Stimulated activated CD8-positive, alpha-beta memory T cell treated with anti-CD3 and anti-CD28 coated beads, Interleukin-2, amount 100 ng/mL, for 48 hours (primary cell): ENCODE measurements at regions not wholly inside any gene's neighbourhood (a gene's known extent, or its start where the extent isn't known, plus 50 kb on each side); places are given as distances from the start of the nearest gene placed in this dataset.
"Not testable (repeated sequence)": the region's sequence is repeated elsewhere in the genome, so short reads cannot be mapped to it uniquely, and the experiment has no call there.

ENCODE experiments used
- DNase-seq, 2 donors: peaks; one replicate each; pipeline ENCODE4 v3.0.0-alpha.2; 2020; ENCODE audit warnings: low read depth in 2 of 2

DNA sequence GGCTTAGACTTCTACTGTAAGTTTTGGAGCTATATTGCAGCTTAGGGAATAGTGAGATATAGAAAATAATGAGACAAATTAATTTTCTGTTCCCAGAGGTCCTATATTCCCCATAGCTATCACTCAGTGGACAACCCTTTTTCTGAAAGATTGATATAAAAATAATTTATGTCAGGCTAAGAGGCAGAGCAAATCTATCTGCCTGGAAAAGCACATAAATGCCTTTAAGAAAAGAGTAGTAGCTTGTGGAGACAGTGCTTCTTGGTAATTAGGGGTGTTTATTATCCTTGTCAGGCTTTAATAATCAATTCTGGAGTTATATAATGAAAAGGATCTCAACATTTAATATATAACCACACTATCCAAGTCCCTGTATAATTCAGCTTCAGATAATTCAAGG is 1162.8 kb upstream of the PCDH20 start:
- no peak for DNase-seq

DNA sequence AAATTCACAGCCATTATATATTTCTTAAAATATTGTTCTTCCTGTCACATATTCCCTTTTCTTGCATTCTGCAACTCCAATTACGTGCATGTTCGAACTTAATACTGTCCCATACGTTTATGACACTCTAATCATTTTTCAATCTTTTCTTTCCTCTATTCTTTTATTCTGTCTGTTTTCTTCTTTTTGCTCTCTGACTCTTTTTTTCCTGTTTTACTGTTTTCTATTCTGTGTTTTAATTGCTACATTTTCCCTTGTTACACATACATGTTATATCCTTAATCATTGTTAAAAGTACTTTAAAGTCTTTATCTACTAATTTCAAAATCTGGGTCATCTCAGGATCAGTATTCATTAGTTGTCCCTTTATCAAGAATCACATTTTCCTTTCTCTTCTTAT is 1149.1 kb upstream of the PCDH20 start:
- DNase-seq = no peak

DNA sequence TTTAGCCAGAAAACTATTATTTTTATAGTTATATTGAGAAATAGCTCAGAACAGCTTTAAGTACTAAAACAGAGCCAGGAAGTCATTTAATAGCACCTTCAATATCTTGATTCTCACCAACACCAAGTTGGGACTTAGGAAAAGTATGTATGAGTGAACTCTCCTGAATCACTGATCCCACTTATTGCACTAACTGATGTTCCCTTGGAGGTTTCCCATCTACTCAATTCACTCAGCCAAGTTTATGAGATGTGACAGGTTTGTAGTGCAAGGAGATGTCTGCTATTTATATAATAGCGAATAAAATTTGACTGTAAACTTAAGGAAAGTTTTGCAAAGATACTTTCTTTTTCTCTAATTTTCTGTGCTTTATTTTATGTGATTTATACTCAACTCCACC is 1147.6 kb upstream of the PCDH20 start:
- DNase-seq = no peak

DNA sequence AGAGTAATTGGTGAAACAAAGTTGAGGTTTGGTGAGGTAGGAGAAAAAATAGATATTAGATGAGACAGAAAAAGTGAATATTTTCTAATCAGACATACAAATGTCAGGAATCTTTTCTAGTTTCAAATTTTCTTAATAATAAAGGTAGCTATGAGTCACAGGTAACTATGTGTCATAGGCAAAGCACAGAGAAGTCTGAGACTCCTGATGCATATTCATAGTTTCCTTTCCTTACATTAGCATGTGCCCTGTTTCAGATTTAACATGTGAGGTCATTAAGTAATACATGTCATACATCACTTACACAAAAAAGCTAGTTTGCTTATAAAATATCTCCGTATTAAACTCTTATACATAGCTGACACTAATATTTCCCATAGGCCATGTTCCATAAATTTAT is 1141.3 kb upstream of the PCDH20 start:
- no peak for DNase-seq

DNA sequence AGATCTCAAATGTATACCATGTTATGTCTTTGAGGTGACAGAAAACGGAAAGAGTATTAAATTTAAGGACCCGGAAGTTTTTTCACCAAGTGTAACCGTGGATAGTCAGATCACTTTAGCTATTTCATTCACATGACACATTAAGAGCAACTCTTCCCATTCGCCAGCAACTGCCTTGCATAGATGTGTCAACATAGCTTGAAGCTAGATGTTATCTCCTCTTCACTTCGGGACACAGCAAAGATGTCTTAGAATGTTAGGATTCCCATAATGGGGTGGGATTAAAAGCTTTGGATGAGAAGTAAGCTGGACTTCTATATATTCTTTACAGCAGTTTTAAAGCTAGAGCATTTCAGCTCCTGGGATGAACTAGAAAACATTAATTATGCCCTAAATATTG is 1135.9 kb upstream of the PCDH20 start:
- no peak for DNase-seq

DNA sequence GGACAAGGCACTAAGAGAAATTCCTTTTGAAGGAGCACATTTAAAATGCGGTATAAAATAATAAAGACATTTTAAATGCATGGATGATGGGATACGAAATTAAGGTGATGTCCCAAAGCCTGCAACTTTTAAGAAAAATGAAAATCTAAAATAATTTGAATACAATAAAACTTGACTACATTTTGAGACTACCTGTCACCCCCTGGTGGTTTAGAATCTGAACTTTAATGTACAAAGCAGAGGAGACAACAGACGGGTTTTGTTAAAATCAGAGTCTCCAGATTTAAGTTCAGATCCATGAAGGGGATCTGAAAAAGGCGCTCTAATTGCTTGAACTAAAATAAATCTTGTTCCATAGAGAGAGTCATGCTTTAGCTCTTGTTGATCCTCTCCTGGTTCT is 1129.3 kb upstream of the PCDH20 start:
- no peak for DNase-seq

DNA sequence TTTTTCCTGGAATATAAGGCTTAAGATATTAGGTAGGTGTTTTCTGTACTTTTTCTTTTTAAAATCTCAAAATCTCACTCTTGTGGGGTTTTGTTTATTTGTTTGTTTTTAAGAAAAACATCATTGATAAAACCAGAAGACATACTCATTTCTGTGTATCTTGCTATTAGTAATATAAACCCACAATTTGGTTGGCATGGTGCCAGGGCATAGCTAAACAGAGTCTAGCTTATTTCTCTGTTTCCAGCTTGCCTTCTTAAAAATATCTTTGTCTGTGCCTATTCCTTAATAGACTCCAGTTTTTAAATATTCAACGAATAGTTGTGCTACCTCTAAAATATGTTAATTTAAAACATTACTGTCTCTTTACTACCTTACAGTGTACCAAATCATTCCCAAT is 1121.9 kb upstream of the PCDH20 start:
- no peak for DNase-seq

DNA sequence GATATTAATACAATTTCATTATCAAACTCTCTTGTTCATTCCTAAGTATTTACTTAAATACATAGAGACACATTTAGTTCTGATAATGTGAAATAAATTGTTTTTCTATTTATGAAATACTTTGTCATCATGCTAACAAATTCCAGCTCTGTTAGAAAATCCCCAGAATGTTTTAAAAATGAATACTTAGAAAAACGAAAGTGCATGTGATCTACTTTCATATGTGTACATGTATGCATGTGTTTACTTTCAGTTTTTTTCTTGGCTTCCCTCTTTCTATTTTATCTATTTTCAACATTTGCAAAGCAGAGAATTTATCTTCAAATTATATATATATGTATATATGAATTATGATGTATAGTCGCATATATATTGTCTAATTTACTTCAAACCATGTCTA is 1110.0 kb upstream of the PCDH20 start:
- DNase-seq = no peak

DNA sequence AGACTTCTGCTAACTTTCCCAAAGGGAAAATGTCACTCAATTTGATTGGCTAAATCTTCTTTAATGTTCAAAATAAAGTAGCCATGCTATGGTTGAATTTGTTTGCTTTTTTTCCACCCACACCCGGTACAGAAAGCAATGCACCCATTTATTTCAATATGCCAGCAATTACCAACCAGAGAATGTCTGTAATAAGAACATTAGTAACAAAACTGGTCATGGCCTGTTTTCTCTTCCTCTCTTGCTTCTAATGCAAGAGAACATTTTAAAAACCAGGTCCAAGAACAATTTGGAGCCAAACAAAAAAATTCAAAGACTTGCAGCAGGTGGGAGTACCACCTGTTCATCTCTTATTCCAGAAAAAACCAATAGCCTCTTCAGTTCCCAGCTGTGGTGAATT is 1108.8 kb upstream of the PCDH20 start:
- no peak for DNase-seq

DNA sequence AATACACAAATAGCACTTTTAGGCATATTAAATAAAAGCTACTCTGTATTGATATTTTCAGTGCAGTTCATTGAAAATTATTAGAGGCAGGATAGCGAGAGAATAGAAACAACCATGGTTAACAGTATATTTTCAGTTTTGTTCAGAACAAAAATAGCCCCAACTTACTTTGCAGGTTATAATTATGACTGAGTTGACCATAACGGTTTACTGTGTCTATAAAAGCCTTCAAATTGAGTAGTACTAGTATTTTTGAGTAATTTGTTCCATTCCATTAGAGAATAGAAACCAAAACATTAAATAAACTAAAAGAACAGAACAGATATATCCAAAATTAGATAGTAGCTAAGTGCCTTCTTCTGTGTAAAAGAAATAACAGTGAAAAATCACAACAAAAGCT is 1108.4 kb upstream of the PCDH20 start:
- no peak for DNase-seq

DNA sequence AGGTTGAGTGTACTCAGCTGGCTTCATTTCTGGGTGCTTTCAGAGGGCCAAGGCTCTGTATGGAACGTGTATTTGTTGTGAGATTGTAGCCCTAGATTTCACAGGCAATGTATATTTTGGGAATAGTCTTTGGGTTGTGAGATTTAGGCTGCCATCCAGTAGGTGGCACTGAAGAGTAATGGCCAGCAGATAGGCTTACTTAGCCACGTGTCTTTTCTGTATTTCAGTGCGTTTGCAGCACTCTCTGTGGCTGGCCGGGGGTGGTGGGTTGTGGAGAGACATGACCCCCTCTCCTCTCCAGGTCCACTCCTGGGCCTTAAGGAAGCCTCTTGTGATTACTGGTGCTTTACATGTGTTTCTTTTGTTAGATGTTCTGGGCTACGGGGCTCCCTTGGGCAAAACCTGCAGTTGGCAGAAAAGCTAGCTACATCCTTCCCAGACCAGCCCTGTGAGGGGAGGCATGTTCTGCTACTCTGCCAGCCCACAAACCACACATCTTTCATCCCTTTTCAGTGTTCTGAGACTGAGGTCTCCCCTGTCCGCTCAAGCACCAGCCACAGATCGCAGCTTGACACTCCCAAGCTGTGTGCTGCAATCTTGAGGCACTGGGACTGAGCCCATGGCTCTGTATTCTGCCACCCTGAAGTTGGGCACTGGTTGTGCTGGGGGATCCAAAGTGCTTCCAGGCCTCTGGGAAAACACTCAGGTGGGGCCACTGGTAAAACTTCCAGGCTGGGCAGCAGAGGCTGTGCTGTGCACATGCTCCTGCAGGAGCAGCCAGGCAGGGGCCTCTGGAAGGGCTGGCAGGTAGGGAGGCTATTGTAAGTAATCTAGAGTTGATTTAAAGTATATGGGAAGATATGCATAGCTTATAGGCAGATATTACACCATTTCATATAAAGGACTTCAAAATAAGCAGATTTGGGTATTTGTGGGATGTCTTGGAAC is 1096.8 kb upstream of the PCDH20 start:
- no peak for DNase-seq

DNA sequence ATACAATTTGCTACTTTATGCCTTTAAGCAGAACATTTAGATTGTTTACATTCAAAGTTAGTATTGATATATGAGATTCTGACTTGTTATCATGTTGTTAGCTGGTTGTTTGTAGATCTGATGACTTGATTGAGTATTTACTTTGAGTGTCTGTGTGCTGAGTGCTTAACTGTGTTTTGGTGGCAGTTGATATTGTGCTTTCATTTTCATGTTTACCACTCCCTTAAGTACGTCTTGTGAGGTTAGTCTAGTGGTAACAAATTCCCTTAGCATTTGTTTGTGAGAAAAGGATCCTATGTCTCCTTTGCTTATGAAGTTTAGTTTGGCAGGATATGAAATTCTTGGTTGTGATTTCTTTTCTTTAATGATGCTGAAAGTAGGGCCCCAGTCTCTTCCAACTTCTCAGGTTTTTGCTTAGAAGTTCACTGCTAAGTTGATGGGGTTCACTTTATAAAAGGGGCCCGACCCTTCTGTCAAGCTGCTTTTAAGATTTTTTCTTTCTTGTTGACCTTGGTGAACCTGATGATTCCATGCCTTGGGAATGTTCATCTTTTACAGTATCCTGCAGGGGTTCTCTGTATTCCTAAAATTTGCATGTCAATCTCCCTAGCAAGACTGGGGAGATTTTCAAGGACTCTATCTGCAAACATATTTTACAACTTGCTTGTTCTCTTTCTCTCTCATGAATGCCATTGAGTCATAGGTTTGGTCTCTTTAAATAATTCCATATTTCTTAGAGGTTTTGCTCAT is 1095.4 kb upstream of the PCDH20 start:
- DNase-seq = no peak

DNA sequence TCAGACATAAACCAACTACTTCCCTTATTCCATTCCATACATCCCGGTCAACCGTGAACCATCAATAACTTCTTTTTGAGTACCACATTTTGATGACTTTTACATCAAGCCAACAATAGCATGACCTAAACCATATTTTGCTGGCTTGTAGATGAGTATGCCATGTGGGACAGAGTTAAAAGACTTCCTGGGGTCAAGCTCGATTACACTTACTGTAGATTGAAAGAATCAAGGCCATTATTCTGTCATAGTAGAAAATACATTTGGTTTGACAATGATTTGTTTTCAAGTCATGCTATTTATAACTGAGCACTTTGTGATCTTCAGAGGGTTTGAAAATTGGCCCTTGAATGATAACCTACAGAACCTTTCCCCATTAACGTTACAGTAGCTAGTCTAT is 1086.9 kb upstream of the PCDH20 start:
- no peak for DNase-seq

DNA sequence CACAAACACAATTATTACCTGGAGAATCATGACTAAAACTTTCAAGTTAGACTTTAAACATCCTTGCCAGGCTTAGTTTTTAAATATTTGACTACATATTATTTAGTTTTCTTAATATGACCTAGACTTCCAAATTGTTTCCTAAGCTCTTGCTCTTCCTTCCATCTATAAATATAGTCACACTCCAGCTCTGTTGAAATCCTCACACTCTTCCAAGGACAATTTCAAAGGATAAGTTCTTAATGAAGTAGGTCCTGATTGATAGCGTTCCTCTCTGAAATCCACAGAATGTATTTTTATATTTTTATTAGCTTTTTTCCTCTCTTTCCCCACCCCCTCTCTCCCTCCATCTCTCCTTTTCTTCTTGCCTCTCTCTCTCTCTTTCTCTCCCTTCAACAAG is 1074.1 kb upstream of the PCDH20 start:
- DNase-seq = no peak

DNA sequence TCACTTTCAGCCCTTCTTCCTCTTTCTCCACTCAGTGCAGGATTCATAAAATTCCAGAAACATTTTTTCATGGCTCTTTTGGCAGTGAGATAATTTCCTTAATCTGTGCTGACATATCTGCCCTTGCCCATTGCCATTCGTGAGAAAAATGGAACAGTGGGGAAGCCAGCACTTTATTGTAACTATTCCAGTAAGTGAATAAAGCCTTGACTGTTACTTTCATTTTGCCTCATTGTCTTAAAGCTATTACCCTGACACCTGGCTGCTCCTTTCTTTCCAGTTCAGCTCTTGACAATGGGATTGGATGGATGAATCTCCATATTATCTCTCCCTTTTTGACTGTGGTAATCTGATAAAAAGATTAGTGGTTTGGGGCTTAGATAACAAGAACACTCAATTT is 1068.1 kb upstream of the PCDH20 start:
- DNase-seq = no peak

DNA sequence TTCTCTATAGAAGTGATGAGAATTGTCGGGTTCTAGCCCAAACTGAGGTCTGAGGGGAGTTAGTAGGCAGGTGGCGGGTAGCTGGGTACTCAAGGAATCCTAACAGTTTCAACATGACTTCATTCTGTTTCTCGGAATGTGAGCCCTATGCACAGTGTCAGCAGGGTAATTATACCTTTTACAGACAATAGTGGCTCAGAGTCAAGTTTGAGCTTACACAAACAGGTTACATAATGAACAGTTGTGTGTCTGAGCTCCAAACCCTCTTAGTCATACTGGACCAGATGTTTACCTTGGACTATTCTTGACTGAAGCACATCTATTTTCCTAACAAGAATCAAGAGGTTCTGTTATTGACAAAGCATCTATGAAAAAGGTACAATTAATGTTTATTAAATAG is 1066.7 kb upstream of the PCDH20 start:
- DNase-seq = no peak

DNA sequence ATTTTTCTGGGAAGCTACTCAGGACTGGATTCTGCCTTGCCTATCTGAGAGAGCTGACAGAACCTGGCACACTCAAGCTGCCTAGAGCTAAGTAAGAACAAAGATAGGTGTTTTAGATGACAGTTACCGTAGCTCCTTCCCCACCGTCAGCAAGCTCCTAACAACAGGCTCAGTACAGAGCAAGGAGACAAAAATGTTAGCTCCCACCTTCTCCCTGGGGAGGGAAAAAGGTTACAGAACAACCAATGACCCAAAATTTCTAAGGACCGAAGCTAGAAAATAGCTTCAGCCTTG is 1058.2 kb upstream of the PCDH20 start:
- no peak for DNase-seq

DNA sequence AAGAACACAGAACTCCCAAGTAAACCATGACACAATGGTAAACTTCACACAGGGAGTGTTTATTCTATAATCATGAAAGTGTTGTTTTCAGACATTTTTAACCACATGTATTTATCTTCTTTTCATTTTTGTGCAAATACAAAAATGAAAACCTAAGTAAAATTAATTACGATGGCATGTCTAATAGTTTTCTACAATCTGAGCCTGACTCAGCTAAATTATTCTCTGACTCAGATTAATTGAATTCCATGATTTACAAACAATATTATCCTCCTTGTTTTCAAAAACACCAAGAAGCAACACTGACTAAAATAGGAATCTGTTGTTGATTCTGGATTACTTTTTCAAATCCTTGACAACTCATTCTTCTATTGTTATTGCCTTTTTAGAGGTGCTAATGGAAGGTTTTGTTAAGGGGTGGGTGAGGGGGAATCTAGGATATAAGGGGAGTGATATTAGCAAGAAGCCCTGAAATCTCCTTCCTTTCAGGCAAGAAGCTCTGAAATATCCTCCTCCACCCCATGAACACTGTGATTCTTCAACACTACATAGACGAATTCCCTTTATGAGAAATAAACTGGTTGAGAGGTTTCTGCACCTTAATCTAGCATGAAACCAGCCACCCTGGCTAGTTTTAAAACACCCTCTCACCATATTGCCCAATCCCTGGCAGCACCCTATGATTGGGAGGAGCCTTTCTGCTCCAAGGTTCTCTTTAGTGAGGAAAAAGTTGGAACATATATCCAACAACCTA is 1057.7 kb upstream of the PCDH20 start:
- no peak for DNase-seq

DNA sequence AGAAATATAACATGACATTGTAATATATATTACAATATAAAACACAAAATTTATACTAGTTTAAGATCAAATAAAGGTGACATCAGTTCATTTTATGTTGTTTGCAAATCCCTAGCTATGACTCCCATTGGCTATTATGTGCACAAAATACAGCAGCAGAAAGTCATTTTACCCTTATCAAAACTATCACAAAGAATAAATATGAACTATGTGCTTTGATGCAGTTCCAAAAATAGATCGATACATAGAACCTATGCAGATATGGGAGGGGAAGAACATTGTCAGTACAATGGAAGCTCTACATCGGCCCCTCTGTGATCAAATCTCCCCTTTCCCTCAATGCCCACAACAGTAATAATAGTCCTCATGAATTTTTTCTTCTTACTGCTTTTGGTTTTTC is 1038.1 kb upstream of the PCDH20 start:
- no peak for DNase-seq

DNA sequence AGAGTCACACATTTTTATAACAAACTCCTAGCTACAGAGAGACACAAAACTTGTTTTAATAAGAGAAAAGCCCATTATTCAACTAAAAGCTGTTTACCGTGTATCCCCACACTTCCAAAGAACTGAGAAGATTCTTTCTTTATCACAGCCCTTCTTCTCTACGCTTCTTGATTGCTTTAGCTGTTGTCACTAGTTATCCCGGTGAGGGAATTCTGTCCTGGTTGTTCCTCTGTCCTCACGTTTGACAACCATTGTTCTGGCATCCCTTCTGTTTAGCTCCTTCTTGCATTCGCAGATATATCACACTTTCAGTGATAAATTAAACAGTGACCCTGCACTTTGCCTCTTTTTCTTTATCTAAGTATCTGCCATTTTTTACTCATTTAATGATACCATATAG is 1035.1 kb upstream of the PCDH20 start:
- DNase-seq = no peak

DNA sequence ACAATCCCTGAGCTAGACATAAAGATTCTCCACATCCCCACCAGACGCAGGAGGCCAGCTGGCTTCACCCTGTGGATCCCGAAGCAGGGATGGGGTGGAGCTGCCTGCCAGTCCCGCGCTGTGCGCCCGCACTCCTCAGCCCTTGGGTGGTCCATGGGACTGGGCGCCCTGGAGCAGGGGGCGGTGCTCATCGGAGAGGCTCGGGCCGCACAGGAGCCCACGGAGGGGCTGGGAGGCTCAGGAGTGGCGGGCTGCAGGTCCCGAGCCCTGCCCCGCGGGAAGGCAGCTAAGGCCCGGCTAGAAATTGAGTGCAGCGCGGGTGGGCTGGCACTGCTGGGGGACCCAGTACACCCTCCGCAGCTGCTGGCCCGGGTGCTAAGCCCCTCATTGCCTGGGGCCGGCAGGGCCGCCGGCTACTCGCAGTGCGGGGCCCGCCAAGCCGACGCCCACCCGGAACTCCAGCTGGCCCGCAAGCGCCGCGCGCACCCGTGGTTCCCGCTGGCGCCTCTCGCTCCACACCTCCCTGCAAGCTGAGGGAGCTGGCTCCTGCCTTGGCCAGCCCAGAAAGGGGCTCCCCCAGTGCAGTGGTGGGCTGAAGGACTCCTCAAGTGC is 1032.2 kb upstream of the PCDH20 start:
- DNase-seq = not testable (repeated sequence)

DNA sequence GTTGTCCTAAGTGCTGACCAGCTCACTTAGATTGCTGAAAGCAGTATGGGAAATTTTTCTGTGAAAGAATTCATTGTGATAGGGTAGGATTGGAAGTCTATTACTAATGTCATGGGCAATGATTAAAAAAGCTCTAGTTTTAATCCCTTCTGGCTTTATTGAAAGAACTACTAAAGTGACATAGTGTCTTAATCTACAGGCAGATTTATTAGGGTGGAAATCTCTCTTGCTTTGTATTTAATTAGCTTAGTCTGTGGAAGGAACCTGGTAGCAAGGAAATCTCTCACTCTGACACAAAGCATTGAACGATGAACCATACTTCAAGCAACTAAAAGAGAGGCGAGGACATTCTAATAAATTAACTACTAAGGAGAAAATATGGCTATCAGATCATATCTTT is 1029.2 kb upstream of the PCDH20 start:
- no peak for DNase-seq
